Adrenal gland (tissue), 9 donors: ENCODE measurements at regions not wholly inside any gene's neighbourhood (a gene's known extent, or its start where the extent isn't known, plus 50 kb on each side); places are given as distances from the start of the nearest gene placed in this dataset.

Source experiments
- DNase-seq, 7 donors: peaks; one replicate each; pipeline ENCODE4 v3.0.0-alpha.2; 2019 to 2020
- H3K27ac ChIP-seq, 5 donors: fragments of 200-600 bp; sonication (generic) in 4 of 5; 1 replicate in 3 of 5; 2 replicates in 2 of 5; pipeline versions ENCODE4 v1.5.1 to v1.8.0; 2016 to 2020; ENCODE audit warnings: mild to moderate bottlenecking in 1 of 5
- H3K27me3 ChIP-seq: fragments of 200-600 bp; 2 replicates; pipeline ENCODE4 v1.8.0; 2021
- H3K36me3 ChIP-seq, 2 donors: fragments of 200-600 bp; replicated peaks in 1 of 2; 1 replicate in 1 of 2; 2 replicates in 1 of 2; pipeline versions ENCODE4 v1.5.1 to v1.8.0; 2018 to 2022
- H3K4me1 ChIP-seq, 2 donors: fragments of 200-600 bp; replicated peaks in 1 of 2; 1 replicate in 1 of 2; 2 replicates in 1 of 2; pipeline versions ENCODE4 v1.5.1 to v1.8.0; 2018 to 2021
- H3K4me3 ChIP-seq, 4 donors: fragments of 200-600 bp; sonication (generic) in 3 of 4; one replicate each; pipeline ENCODE4 v1.5.1; 2016 to 2018
- H3K9me3 ChIP-seq, 3 donors: fragments of 200-600 bp; sonication (generic) in 1 of 3; replicated peaks in 1 of 3; 1 replicate in 2 of 3; 2 replicates in 1 of 3; pipeline versions ENCODE4 v1.5.1 to v1.8.0; 2016 to 2021
- CTCF ChIP-seq, 6 experiments: fragments of 450-650 bp in 4 of 6; fragments of 200-600 bp in 2 of 6; sonication (generic) in 1 of 6; IDR thresholded peaks; 1 replicate in 5 of 6; 2 replicates in 1 of 6; pipeline versions ENCODE4 v1.5.1 to v1.8.0; 2016 to 2021; ENCODE audit warnings: antibody characterized with exemption in 6 of 6, mild to moderate bottlenecking in 2 of 6, moderate library complexity in 1 of 6
- POLR2A ChIP-seq, 2 donors: fragments of 450-650 bp; IDR thresholded peaks; one replicate each; pipeline ENCODE4 v1.6.1; 2017; ENCODE audit warnings: antibody characterized with exemption in 2 of 2, mild to moderate bottlenecking in 2 of 2, moderate library complexity in 1 of 2
- WGBS, 4 donors: extraction: QIAGEN DNeasy Blood & Tissue Kit in 2 of 4; methylation state at CpG; one replicate each; pipeline versions ENCODE4 v1.1.5 to v1.1.7; 2013 to 2017; 5-methylcytosine and 5-hydroxymethylcytosine counted together
- intact Hi-C, 2 donors: fragments of 100-400 bp; cut with DNase I; formaldehyde crosslinking; loops; one replicate each; pipeline versions ENCODE4 v1.14.1 to v1.15.0; 2022 to 2023
- donor health status: healthy with polysubstance abuse.
- donor health status: Bipolar disorder and iron deficiency.
- donor health status: DM: yes; HTN: yes; CAD: no.
- donor health status: DM: no; HTN: no; CAD: no.
- donor health status: DM: no; HTN: no; CAD: no.

DNA sequence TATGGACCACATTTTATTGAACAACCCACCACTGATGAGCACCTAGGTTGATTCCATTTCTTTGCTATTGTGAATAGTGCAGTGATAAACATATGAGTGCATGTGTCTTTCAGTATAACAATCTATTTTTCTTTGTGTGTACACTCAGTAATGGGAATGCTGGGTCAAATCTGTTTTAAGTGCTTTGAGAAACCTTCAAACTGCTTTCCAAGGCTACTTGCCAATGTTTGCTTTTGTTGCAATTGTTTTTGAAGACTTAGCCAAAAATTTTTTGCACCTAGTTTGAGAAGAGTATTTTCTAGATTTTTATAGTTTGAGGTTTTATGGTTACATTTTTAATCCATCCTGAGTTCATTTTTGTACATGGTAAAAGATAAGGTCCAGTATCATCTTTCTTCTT is 587.4 kb upstream of the SETBP1 start:
- no peak overlapping the region for H3K27ac ChIP-seq
- no peaks in the 10 kb centered on the region for H3K9me3 ChIP-seq
- H3K4me3 ChIP-seq = no peak overlapping the region
- no peaks in the 10 kb centered on the region for H3K36me3 ChIP-seq
- no peaks in the 10 kb centered on the region for H3K4me1 ChIP-seq
- no peaks in the 10 kb centered on the region for H3K27me3 ChIP-seq
- intact Hi-C loops = no loop called here
- no peak for DNase-seq
- TF ChIP-seq CTCF (IDR thresholded peaks at IDR 0.05) = no peak
- no peak for TF ChIP-seq POLR2A (IDR thresholded peaks at IDR 0.05)

GRCh38 chr18:44096016-44096415 is 584.7 kb upstream of the SETBP1 start:
- no peak overlapping the region for H3K4me3 ChIP-seq
- H3K36me3 ChIP-seq = no peaks in the 10 kb centered on the region
- no peak for TF ChIP-seq CTCF (IDR thresholded peaks at IDR 0.05)
- no peak for TF ChIP-seq POLR2A (IDR thresholded peaks at IDR 0.05)
- intact Hi-C loops = no loop called here
- no peak for DNase-seq
- no peaks in the 10 kb centered on the region for H3K27me3 ChIP-seq
- no peaks in the 10 kb centered on the region for H3K4me1 ChIP-seq
- H3K9me3 ChIP-seq = no peaks in the 10 kb centered on the region
- H3K27ac ChIP-seq = no peak overlapping the region

DNA sequence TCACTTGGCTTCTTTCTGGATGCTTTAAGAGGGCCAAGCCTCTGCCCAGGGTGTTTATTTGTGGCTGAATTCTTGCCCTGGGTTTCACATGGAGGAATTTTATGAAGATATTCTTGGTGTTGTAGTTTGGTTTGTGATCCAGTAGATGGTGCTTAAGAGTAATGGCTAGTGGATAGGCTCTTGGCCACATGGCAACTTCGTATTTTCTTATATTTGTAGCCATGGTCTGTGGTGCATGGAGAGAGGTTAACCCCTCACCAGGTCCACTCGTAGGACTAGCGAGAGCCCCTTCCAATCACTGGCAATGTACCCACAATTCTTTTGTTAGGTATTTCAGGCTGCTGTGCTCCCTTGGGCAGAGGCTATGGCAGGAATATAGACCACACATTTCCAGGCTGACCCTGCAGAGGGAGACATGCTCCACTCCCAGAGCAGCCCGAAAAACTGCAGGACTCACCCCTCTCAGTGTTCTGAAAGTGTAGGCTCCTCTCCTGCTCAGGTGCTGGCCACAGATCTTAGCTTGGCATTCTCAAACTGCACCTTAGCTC is 582.1 kb upstream of the SETBP1 start:
- no peaks in the 10 kb centered on the region for H3K27me3 ChIP-seq
- H3K27ac ChIP-seq = no peak overlapping the region
- no peak overlapping the region for H3K4me3 ChIP-seq
- H3K4me1 ChIP-seq = no peaks in the 10 kb centered on the region
- H3K36me3 ChIP-seq = no peaks in the 10 kb centered on the region
- no peak for TF ChIP-seq POLR2A (IDR thresholded peaks at IDR 0.05)
- TF ChIP-seq CTCF (IDR thresholded peaks at IDR 0.05) = peak in 3 of 6 experiments; percentile 21 to 29 (median 27)
- intact Hi-C loops = no loop called here
- no peak for DNase-seq
- WGBS, 4 donors = 69 to 79% (median 73%) methylated on average over 4 of the region's 4 CpGs
- no peaks in the 10 kb centered on the region for H3K9me3 ChIP-seq

GRCh38 chr18:44107187-44107586 is 573.5 kb upstream of the SETBP1 start:
- no peak overlapping the region for H3K4me3 ChIP-seq
- DNase-seq = no peak
- H3K27me3 ChIP-seq = no peaks in the 10 kb centered on the region
- H3K9me3 ChIP-seq = no peaks in the 10 kb centered on the region
- H3K36me3 ChIP-seq = no peaks in the 10 kb centered on the region
- H3K27ac ChIP-seq = no peak overlapping the region
- intact Hi-C loops = no loop called here
- no peaks in the 10 kb centered on the region for H3K4me1 ChIP-seq
- 83 to 100% (median 87%) methylated on average over 2 of the region's 2 CpGs for WGBS, 4 donors
- TF ChIP-seq CTCF (IDR thresholded peaks at IDR 0.05) = no peak
- TF ChIP-seq POLR2A (IDR thresholded peaks at IDR 0.05) = no peak
